Upper lobe of left lung (tissue), 4 donors: ENCODE measurements at regions not wholly inside any gene's neighbourhood (a gene's known extent, or its start where the extent isn't known, plus 50 kb on each side); places are given as distances from the start of the nearest gene placed in this dataset.

Source experiments
- CTCF ChIP-seq, 6 experiments: fragments of 450-650 bp in 4 of 6; fragments of 200-600 bp in 2 of 6; sonication (generic) in 2 of 6; IDR thresholded peaks; one replicate each; pipeline ENCODE4 v1.5.1; 2016 to 2019; ENCODE audit warnings: antibody characterized with exemption in 6 of 6
- EP300 ChIP-seq, 4 donors: sonication (generic); formaldehyde crosslinking; IDR thresholded peaks; one replicate each; pipeline ENCODE4 v1.5.1; 2017; ENCODE audit warnings: antibody characterized with exemption in 4 of 4, control low read depth in 2 of 4

GRCh38 chr4:180634306-180634705, 1608.9 kb upstream of the TENM3 start:
- no peak for TF ChIP-seq CTCF (IDR thresholded peaks at IDR 0.05)
- no peak for TF ChIP-seq EP300 (IDR thresholded peaks at IDR 0.05)
